Heart right ventricle (tissue), 16 donors: ENCODE measurements at regions not wholly inside any gene's neighbourhood (a gene's known extent, or its start where the extent isn't known, plus 50 kb on each side); places are given as distances from the start of the nearest gene placed in this dataset.

Source experiments
- ATAC-seq, 8 donors: fragments of 200-7000 bp; cut with Tn5 transposase; one replicate each; pipeline ENCODE4 v1.9.1; 2020; ENCODE audit warnings: mild to moderate bottlenecking in 8 of 8, moderate library complexity in 8 of 8, moderate number of reproducible peaks in 1 of 8
- DNase-seq, 2 donors: peaks; one replicate each; pipeline ENCODE4 v3.0.0-alpha.2; 2020
- H3K27ac ChIP-seq, 10 donors: fragments of 200-600 bp; sonication (generic) in 2 of 10; one replicate each; pipeline versions ENCODE4 v1.5.0 to v1.8.0; 2020 to 2022; ENCODE audit warnings: mild to moderate bottlenecking in 3 of 10
- H3K27me3 ChIP-seq, 7 donors: fragments of 200-600 bp; one replicate each; pipeline ENCODE4 v1.8.0; 2021 to 2022; ENCODE audit warnings: mild to moderate bottlenecking in 2 of 7
- H3K36me3 ChIP-seq, 9 donors: fragments of 200-600 bp; sonication (generic) in 1 of 9; one replicate each; pipeline versions ENCODE4 v1.5.0 to v1.8.0; 2020 to 2022; ENCODE audit warnings: mild to moderate bottlenecking in 2 of 9
- H3K4me1 ChIP-seq, 9 donors: fragments of 200-600 bp; sonication (generic) in 1 of 9; one replicate each; pipeline versions ENCODE4 v1.5.0 to v1.8.0; 2020 to 2022; ENCODE audit warnings: mild to moderate bottlenecking in 4 of 9
- H3K4me3 ChIP-seq, 10 donors: fragments of 200-600 bp; sonication (generic) in 2 of 10; one replicate each; pipeline versions ENCODE4 v1.5.0 to v1.8.0; 2020 to 2022; ENCODE audit warnings: mild to moderate bottlenecking in 7 of 10, moderate library complexity in 2 of 10
- H3K9me3 ChIP-seq, 11 donors: fragments of 200-600 bp in 10 of 11; sonication (generic) in 2 of 11; one replicate each; pipeline versions ENCODE4 v1.5.0 to v1.8.0; 2013 to 2022; ENCODE audit warnings: mild to moderate bottlenecking in 2 of 11, control low read depth in 1 of 11, moderate library complexity in 1 of 11
- CTCF ChIP-seq, 9 donors: fragments of 200-600 bp; sonication (generic) in 2 of 9; IDR thresholded peaks; one replicate each; pipeline versions ENCODE4 v1.5.0 to v1.8.0; 2021 to 2022; ENCODE audit warnings: antibody characterized with exemption in 9 of 9, mild to moderate bottlenecking in 5 of 9, moderate library complexity in 1 of 9
- WGBS, 2 donors: extraction: QIAGEN DNeasy Blood & Tissue Kit; methylation state at CpG; one replicate each; pipeline ENCODE4 v1.1.7; 2013; ENCODE audit warnings: inconsistent platforms in 1 of 2; 5-methylcytosine and 5-hydroxymethylcytosine counted together
- intact Hi-C, 10 donors: fragments of 100-400 bp; cut with DNase I; formaldehyde crosslinking; loops; one replicate each; pipeline versions ENCODE4 v1.11.1 to v1.14.2; 2022
- donor health status: Arrhythmogenic right ventricular cardiomyopathy.
- donor health status: ischemic (EF 13 %, LVEDD 7.1; RV severe dilation, severe dysfunction).
- donor health status: healthy with polysubstance abuse.
- donor health status: DM: no; HTN: yes; CAD: no.
- donor health status: DM: no; HTN: no; CAD: no.
- donor health status: ischemic (EF 25% LVEDD 6.9; RV normal size, moderate dysfunction).
- donor health status: ischemic (EF 25% LVEDD 5.7; RV mildly dilated, moderate dysfunction).
- donor health status: healthy.
- donor health status: DM: yes; HTN: yes; CAD: no.
- donor health status: Ischemic cardiomyopathy.
- donor health status: ischemic (EF 35%, LVEDD 5.7; RV mildly dilated, moderate dysfunction).
- donor health status: nonischemic (EF 11% LVEDD 7.7; RV severe dilation, severe dysfunction).
- donor health status: DM: yes; HTN: yes; CAD: no.
- donor health status: PGD.
- donor health status: ischemic (EF 29% LVEDD 5.4; RV normal size, mild dysfunction).
- donor health status: nonischemic (EF 23%, LVEDD 6.1; RV moderate dilation, normal function).

GRCh38 chr16:52237823-52238222, 309.1 kb downstream of the TOX3 start:
- 88% methylated on average over 9 of the region's 9 CpGs for WGBS, 2 donors
- Histone ChIP-seq H3K9me3 (peaks cover 0 to 4% (median 0%) of the 10 kb centered on the region in 11 donors), H3K4me3 (no peak overlapping the region), H3K27me3 (no peaks in the 10 kb centered on the region), H3K4me1 (no peaks in the 10 kb centered on the region), H3K27ac (no peak overlapping the region), H3K36me3 (no peaks in the 10 kb centered on the region)
- no peak for ATAC-seq
- no peak for TF ChIP-seq CTCF (IDR thresholded peaks at IDR 0.05)
- intact Hi-C loops = no loop called here
- DNase-seq = no peak

GRCh38 chr16:52235186-52235585, 311.8 kb downstream of the TOX3 start:
- DNase-seq = no peak
- intact Hi-C loops = no loop called here

GRCh38 chr16:52234626-52235025, 312.3 kb downstream of the TOX3 start:
- no peak overlapping the region for H3K27ac ChIP-seq

More at GRCh38 chr16:52235186-52235585, 311.8 kb downstream of the TOX3 start:
- H3K9me3 ChIP-seq = peaks cover 0 to 8% (median 0%) of the 10 kb centered on the region in 11 donors
- ATAC-seq = no peak
- H3K36me3 ChIP-seq = no peaks in the 10 kb centered on the region
- H3K27me3 ChIP-seq = no peaks in the 10 kb centered on the region
- H3K4me1 ChIP-seq = no peaks in the 10 kb centered on the region
- TF ChIP-seq CTCF (IDR thresholded peaks at IDR 0.05) = no peak
- no peak overlapping the region for H3K4me3 ChIP-seq
- no peak overlapping the region for H3K27ac ChIP-seq

GRCh38 chr16:52229471-52229870, 317.5 kb downstream of the TOX3 start:
- H3K4me3 ChIP-seq = no peak overlapping the region
- 74 to 82% methylated on average over 3 of the region's 3 CpGs for WGBS, 2 donors
- H3K27ac ChIP-seq = no peak overlapping the region
- H3K9me3 ChIP-seq = peaks cover 0 to 8% (median 0%) of the 10 kb centered on the region in 11 donors
- no peak for ATAC-seq
- TF ChIP-seq CTCF (IDR thresholded peaks at IDR 0.05) = no peak
- H3K36me3 ChIP-seq = no peaks in the 10 kb centered on the region
- H3K4me1 ChIP-seq = no peaks in the 10 kb centered on the region
- intact Hi-C loops = no loop called here
- peaks cover 0 to 4% (median 0%) of the 10 kb centered on the region in 7 donors for H3K27me3 ChIP-seq
- DNase-seq = no peak

More at GRCh38 chr16:52234626-52235025, 312.3 kb downstream of the TOX3 start:
- ATAC-seq = no peak
- intact Hi-C loops = no loop called here
- Histone ChIP-seq H3K4me1 (no peaks in the 10 kb centered on the region), H3K36me3 (no peaks in the 10 kb centered on the region), H3K9me3 (peaks cover 0 to 8% (median 0%) of the 10 kb centered on the region in 11 donors), H3K4me3 (no peak overlapping the region), H3K27me3 (no peaks in the 10 kb centered on the region)
- 85 to 93% methylated on average over 2 of the region's 2 CpGs for whole genome bisulfite sequencing, 2 donors
- no peak for TF ChIP-seq CTCF (IDR thresholded peaks at IDR 0.05)
- DNase-seq = no peak
